ENCODE measurements at regions not wholly inside any gene's neighbourhood (a gene's known extent, or its start where the extent isn't known, plus 50 kb on each side); places are given as distances from the start of the nearest gene placed in this dataset.

- CTCF ChIA-PET = no interaction called here
- in situ Hi-C loops (cut with HindIII; ENCODE audit: low pct_unique_long_range_greater_than_20kb, low sequenced_read_pairs) = no loop called here
These were observed 69.5 kb upstream of the MBNL1 start for GRCh38 chr3:152199102-152199840.

More at GRCh38 chr3:152199102-152199840, 69.5 kb upstream of the MBNL1 start:
- intact Hi-C loops (cut with micrococcal nuclease; ENCODE audit: unreplicated experiment) = no loop called here
- Histone ChIP-seq H3K36me3 (ENCODE audit: control insufficient read depth, insufficient read depth, low read length) (no peaks in the 10 kb centered on the region), H3K9me3 (ENCODE audit: control insufficient read depth, insufficient read depth, low read depth, low read length) (no peaks in the 10 kb centered on the region), H3K27me3 (ENCODE audit: control insufficient read depth, insufficient read depth, low read length) (no peaks in the 10 kb centered on the region), H3K4me1 (ENCODE audit: control insufficient read depth, insufficient read depth, low read length) (0 out of 2 replicates have a peak, but pooled peaks cover 3% of the 10 kb centered on the region), H3K27ac (ENCODE audit: low read length) (no peak overlapping the region), H3K4me3 (ENCODE audit: low read depth in 2 of 2, low read length in 2 of 2) (no peak overlapping the region)
- ATAC-seq = no peak
- no TSS peak for BruUV-seq (replicated peaks)
- DNase-seq (ENCODE audit: low read depth, low spot score) = no peak
- POLR2A ChIA-PET = interaction anchor here (0.7 kb wide), 1 partner anchor 1277 kb away, joined by 3 read pairs; no protein-coding TSS in a partner anchor
- TF ChIP-seq SIN3A (IDR thresholded peaks at IDR 0.05; ENCODE audit: borderline replicate concordance, insufficient read depth, low read depth, low read length) = no peak
- no peak for TF ChIP-seq POLR2AphosphoS5 (IDR thresholded peaks at IDR 0.05; ENCODE audit: low read depth, low read length)
- no peak for TF ChIP-seq CTCF (IDR thresholded peaks at IDR 0.05)
- TF ChIP-seq TCF7L2 (IDR thresholded peaks at IDR 0.05; ENCODE audit: low read depth, low read length) = no peak
- no peak for TF ChIP-seq REST (IDR thresholded peaks at IDR 0.05; ENCODE audit: insufficient read depth in 1 of 2, low read depth in 2 of 2, low read length in 1 of 2)
